ENCODE measurements at regions not wholly inside any gene's neighbourhood (a gene's known extent, or its start where the extent isn't known, plus 50 kb on each side); places are given as distances from the start of the nearest gene placed in this dataset.

DNA sequence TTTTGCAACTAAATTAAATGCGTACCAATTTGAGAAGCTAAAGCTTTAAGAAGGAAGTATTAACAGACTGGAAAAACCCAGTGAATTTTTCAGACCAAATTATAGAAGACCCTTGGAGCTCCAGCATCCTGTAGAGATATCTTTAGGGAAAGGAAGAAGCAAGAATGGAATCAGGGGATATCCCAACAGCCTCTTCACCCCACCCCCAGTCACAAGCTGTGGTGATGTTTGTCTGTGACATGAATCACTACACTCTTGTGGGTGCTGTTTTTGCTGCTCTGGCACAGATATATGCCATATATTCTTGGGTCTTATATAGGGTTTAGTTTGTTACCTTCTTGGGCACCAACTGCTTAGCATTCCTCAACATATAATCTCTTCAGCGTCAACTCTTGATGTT is 78.5 kb upstream of the BCL6 start:
- DNase-seq, result no peak

DNA sequence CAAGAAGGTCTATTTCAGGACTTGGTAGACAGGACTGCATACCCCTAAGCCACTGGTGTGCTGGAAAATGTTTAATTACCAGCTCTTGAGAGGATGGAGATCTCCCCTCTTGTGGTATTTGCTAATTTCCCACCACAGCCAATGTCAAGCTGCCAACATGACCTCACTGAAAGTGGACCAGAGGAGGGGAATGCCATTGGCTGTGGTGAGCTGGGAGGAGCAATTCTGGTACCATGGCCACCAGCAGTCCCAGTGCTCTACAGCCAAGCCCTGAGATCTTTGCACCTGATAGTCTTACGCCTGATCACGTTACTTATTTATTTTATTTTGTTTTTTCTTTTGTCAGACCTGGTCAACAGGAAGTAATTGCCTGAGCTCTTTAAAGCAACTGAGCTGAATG is 82.5 kb upstream of the BCL6 start:
- DNase-seq, result no peak

DNA sequence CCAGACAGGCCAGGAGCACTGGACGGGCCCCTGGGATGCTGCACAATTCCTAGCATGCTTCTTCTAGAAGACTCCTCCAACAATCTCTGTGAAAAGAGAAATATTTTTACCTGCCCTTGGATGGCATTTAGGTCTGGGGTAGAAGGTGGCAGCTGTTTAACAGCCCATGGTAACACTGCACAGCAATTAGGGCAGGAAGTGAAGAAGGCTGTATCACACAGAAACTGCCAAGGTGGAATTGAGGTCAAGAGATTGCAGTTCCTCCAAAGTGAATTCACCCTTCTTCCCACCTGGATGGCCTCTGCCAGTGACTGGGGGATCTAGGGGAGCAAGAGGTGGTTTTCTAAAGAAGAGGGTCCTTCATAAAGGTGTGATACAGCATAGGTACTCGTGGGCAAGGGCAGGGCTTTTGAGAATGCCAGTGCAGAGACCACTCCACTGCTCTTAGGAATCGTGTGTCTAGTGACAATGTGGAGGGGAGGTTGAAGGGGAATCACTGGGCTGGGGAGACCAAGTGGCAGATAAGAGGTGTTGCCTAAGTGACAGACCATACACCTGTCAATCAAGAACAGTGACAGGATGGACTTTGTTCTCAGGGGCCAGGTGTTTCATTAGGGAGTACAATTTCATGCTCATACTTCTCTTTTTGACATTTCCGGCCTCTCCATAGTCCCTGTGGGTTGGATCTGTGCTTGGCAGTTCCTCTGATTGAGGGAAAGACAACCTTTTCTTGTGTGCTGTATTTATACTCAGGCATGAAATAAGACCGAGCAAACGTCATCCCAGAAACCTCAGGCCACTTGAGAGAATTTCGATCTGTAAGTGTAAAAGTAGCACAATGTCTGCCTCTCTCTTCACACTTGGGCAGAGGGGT is 83.5 kb upstream of the BCL6 start:
- no peak for DNase-seq

DNA sequence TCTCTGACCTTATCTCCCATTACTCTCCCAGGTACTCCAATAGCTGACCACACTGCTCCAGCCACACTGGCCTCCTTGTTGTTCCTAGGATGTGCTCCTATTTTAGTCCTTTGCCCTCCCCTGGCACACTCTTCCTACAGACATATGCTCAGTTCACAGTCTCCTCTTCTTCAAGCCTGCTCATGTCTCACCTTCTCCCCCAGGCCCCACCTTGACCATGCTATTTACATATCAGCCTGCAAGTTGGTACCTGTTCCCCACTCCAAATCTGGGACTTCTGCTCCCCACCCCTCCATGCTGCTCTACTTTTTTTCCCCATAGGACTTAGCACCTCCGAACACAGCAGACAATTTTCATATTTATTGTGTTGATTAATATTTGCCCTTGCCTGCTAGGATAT is 84.9 kb upstream of the BCL6 start:
- DNase-seq, result no peak

DNA sequence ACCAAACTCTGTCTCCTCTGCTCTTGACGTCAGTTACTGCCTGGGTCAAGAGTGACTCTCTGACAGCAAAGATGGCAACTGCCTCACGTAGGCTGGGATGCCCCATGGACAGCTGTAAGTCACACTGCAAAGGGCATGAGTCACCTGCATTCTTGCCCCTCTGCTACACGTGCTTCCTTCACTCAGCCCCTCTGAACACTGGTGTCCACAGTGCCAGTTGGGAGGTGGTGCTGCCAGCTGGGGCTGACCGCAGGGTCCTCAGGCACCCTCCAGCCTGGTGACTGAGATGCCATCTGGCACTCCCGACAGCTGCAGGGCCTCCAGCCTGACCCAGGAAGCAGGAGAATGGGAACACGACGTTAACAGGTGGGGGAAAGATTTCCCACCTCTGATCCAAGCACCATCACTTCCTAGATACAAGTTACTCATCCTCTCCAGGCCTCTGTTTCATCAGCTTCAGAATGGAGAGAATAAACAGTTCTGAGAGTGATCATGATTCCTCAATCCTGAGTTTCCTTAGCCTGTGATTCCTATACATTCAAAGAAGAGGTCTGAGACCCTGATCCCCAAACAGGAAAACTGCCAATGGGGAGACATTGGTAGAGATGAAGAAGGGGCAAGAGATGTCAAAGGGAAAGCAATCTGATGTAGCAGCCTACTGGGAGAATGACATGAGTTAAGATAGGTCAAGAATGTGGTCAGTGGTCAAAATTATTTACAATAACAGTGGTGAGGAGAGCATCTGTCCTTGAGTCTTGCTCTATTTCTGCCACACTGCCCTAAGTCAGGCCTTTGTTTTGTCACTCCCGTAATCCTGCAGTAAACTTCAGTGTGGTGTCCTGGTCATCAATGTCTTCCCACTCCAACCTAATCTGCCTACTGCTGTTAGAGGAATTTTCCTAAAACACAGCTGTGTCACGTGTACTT is 86.1 kb upstream of the BCL6 start:
- DNase-seq, result no peak

DNA sequence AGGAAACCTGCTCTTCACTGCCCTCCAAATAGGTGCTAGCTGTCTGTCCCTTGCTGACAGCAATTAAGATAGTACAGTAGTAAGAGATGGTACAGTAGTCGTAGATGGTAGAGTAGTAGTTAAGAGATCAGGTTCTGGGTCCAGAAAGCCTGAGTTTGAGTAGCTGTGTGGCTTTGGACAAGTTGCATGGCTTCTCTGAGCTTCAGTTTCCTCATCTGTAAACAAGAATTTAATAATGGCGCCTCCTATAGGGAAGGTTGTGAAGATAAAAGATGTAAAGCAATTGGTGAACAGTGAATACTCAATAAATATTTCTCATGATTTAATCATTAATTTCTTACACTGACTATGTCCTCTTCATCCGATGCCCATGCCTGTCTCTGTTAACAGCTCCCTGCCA is 86.9 kb upstream of the BCL6 start:
- DNase-seq, result no peak

DNA sequence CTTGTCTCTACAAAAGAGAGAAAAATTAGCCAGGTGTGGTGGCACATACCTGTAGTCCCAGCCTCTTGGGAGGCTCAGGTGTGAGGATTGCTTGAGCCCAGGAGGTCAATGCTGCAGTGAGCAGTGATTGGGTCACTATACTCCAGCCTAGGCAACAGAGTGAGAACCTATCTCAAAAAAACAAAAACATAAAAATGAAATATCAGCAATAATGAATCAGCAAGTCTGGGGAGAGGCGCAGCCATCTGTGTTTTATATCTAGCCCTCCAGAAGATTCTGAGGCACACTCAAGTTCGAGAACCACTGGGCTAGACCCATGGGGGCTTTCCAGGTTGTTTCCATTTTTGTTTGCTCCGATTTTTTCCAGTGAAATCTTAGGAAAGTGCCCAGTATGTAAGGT is 88.1 kb upstream of the BCL6 start:
- no peak for DNase-seq

DNA sequence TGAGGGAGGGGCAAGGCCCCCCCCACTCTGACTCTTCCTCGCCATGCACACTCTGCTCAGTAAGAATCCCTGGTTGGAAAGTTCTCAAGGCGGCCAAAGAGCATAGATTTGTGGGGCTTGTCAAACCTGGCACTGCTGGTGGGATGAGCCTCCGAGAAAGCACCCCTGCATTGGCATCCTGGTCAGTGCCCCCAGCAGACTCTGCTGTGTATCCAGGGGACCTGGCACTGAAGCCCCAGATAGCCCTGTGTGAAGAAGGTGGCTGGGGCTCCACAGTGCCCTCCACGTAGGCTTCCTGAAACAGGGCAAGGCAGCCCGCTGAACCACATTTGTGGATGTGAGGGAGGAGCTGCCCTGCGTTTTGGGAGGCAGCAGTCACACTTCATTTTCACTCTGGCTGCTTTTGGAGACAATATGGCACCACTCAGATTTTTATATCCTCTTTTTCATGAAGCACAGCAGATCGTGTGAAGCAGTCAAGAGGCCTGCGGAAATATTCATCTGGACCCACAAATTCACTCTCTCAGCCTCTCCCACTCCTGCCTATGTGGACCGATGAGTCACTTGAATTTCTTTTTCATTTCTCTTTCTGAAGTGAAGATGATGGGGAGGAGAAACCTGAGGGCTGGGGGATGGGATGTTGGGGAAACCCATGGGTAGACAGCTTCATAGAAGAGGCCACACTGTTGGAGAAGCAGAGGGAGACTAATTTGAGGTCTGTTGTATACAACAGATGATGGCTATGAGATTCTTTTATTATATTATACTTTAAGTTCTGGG is 88.7 kb upstream of the BCL6 start:
- no peak for DNase-seq

DNA sequence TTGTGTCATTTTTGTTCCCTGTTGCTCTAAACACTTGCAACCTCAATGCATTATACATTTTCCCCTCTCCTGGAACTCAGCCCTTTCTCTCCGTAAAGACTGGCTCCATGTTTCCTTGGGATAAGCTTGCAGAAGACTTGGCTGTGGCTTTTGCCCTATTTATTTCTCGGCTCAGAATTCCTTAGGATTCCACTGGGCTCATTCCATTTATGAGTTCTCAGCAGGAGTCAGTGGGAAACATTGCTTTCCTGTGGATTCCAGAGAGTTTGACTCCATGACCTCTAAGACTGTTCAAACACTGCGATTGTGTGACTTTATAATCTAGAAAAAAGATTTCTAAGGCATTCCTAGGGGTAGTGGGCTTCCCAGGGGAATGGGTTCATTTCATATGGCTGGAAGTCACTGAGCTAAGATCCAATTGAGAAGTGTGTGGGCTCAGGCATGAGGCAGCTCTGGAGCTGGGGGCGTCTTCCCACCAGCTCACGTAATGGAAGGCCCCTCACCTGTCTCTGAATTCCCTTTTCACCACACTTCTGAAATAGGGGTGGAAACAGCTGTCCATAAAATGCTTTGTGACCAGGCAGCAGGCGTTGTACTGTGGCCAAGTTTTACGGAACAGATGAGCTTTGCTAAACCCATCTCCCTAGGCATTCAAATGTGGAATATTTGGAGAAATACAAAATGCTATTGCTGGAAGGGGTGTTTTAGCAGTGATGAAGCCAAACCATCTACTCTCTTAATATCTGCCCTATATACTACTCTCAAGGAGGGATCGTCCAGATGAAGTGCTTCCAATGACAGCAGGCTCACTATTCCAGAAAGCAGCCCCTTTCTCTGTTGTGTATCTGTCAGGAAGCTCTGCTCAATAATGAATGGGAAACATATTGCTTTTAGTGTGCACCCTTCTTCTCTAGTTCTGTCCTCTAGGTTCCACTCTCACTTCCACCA is 91.8 kb upstream of the BCL6 start:
- DNase-seq, result no peak

DNA sequence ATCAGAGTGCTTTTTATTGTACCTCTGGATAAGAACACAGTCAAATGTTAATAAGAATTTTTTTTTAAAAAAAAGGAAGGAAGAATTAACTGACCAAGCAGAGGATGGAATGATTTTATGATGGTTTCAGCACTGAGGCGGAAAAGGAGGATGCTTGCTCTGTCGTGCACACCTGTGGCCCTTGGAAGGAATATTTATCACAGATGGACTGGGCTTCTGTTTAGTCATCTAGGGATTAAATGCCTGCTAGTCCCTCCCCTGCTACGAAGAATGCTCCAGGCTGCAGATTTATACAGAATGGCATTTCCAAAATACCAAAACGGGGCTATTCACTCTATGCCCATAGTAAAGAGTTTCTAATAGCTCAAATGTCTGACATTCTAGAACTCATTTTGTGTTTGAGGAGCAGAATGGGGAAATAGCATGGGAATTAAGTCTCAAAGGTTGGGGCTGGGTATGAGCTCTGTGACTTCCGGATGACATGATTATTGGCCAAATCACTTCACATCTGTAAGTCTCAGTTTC is 92.8 kb upstream of the BCL6 start:
- no peak for DNase-seq

DNA sequence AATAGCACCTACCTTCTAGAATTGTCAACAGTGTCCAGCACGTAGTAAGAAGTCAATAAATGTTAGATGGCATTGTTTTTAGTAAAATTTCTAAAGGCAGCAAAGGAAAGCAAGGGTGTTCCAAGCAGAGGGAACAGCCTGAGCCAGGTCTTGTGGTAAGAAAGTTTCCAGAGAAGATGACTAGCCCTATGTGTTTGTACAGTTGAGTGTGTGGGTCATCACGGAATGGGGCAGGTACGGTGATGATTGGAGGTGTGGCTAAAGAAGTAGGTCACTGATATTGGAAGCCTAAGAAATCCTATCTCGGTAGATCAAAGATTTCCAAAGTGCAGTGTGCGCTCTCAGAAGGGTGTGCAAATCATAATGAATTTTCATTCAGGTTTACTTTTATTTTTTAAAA is 94.2 kb upstream of the BCL6 start:
- DNase-seq, result no peak

DNA sequence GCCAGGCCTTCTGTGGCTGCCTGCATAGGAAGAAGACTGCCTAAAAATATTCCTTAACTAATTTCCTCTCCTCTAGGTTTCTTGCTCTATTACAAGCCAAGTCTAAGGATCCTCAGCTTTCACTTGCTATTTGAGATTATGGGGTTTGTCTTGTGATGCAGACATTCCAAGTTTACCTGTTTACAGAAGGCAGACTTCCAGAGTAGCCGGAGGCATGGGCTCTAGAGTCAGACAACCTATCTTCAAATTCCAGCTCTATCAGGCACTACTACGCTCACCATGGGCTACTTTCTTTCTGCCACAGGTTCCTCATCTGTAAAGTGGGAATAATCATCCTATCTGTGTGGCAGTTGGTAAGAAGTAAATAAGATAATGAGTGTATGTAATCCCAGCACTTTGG is 95.6 kb upstream of the BCL6 start:
- DNase-seq, result no peak

DNA sequence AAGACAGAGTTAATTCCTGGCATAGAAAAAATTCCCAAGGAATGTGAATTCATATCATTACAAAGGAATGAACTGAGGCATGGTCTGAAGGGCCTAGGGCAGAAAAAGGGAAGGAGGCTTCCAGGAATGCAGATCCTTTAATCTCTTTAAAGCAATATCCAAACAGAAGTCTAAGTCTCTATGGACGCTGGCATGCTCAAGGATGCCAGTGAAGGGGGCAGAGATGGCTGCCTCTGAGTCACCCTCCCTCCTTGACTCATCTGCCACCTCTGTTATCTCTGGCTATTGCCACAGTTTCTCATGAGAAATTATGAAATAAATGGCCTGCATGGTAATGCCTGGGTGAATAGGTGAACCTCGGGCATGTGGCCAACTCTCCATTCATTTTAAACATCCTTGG is 96.3 kb upstream of the BCL6 start:
- no peak for DNase-seq

DNA sequence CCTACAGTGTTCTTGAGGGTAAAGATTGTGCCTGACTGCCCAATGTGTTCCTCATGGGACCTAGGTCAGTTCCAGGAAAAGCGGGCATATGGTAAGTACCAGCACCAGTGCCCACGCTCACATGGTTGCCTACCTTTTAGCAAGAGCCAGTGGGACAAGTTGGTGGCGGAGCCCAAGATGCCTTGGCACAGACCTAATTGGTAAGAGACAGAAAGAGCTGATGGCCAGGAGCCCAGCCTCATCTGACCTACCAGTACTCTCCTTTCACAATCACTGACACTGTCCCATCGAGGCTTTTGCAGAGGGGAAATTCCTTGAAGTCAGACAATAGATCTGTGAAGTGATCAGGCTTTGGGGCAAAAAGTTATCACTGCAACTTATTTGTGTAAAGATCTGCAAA is 98.4 kb upstream of the BCL6 start:
- no peak for DNase-seq

DNA sequence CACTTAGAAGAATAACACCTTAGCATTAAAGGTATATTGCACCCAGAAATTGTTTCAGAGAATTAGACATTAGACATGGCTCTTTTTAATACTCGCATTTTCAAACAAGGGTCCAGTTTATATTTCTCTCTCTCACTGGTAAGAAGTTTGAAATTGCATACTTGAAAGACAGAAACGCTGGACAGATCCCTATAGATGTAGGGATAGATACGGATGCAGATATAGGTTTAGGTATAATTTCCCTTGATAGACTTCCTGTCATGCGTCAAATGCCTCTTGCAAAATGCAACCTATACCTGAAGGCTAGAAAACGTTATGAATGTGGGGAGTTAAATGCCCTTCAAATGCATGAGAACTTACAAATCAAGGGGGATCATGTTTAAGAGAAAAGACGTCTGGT is 99.4 kb upstream of the BCL6 start:
- no peak for DNase-seq

DNA sequence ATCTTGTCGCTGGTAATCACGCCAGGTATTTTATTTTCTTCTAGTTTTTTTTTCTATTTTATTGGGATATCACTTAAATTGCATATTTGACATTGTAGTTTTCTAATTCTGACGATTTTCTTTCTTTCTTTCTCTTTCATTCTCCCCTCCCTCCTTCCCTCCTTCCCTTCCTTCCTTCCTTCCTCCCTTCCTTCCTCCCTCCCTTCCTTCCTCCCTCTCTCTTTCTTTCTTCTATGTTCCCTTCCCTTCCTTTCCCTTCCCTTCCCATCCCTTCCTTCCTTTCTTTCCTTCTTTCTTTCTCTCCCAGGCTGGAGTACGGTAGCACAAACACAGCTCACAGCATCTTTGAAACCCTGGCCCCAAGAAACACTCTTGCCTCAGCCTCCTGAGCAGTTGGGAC is 100.6 kb upstream of the BCL6 start:
- DNase-seq, result no peak

DNA sequence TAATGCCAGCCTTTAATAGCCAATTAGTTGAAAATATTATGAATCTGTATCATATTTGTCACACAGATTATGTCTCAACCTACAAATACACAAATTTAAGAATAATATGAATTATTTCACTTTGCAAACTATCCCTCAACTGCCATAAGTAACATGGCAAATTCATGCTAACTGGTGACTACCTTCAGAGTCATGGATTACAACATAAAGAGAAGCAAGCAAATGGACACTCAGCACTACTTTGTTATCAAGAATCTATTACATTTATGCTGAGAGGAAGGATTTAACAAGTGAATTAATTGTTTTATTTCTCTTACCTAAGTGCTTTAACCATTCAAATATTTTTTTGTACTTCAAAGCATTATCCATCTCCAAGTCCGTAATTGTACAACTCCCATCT is 103.1 kb upstream of the BCL6 start:
- DNase-seq, result no peak

DNA sequence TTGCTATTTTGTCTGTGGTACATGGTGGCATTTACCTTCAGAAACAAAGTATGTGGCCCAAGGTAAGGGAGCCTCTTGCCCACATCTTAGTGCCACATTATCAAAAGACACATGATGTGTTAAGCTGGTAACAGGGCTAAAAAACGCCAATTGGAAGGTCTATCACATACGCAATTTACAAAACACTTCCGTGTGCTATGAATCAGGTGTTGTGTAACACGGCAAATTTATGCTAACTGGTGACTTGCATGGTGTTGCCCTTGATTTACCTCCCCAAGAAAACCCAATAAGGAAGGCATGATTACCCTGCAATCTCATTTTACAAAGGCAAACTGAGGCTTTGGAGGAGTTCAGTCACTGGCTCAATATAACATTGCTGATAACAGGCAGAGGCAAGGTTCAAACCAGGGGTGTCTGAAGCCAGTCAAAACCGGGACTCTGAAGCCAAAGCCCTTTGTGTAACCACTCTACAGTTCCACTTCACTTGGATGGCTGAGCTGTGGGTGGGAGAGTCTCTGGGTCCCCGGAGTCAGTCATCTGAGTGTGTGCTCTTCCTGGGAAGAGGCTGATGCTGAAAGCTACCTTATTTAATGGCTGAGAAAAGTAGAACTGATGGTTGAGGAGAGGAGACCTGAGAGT is 103.9 kb upstream of the BCL6 start:
- no peak for DNase-seq

DNA sequence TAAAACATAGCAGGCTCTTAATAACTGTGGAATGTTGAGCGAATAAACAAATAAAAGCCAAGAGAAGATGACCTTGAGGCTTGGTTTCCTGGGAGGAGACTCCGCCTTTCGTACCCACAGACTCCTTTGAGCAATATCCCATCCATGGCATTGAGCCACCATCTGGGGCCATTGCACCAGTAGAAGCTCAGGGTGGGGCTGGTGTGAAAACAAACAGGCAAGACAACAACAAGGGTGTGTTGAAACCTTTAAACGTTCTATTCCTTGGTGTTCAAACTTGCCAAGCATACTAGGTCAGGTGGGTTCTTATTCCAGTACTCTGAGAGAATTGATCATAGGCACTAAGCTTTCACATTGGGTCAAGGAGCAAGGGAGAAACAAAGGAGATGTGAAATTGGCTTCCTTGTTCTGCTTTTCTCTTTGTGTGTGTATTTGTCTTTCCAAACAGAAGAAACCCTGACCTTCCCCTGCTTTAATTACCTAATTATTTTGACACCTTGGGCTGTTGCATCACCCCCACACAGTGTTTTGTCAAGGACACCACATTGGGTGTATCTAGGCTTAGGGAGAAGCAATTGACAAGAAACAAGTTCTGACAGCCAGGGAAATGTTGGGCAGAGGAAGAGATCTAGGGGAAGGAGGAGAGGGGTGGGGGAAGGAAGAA is 105.1 kb upstream of the BCL6 start:
- DNase-seq, result no peak

DNA sequence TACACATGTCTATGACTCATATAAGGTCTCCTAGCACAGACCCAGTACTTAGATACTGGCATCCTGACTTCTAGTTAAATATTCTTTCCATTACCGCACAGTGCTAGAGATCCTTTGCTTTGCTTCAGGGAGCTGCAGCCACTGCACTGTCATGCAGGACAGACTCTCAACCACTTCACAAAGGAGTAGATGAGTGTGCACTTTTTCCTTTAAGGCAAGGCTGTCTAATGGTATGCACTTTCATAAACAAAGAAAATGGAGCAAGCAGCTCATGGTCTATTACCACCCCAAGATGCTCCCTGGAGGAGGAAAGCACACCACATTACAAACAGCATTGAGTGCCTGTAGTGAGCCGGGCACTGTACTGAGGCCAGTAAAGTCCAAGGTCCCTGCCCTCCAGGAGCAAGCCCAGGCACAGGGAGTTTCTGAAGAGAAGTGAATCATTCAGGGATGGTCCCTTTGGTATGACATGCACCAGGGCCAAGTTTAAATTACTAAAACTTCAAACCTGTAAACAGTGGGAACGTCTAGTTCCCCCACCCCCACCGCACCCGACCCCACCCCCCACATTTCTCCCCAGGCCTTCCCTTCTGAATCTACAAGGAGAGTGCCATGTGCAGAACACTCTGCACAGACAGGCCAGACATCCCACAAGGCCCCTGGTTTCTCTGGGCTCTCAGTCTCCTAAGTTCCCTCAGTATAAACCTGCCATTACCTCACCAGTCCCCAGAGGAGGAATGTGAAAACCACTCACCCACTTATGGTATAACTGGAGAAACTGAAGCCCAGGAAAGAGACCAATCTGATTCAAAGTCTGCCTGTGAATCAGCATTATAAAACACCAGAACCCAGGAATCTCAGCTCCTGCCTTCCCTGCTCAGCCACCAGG is 107.8 kb upstream of the BCL6 start:
- no peak for DNase-seq

All from CD4-positive, alpha-beta T cell treated with Interleukin-17A for 4 hours (primary cell).